ENCODE measurements at regions not wholly inside any gene's neighbourhood (a gene's known extent, or its start where the extent isn't known, plus 50 kb on each side); places are given as distances from the start of the nearest gene placed in this dataset.
A peak's percentile ranks its signal among the peaks of the same experiment; 100 is the strongest.
"Not testable (repeated sequence)": the region's sequence is repeated elsewhere in the genome, so short reads cannot be mapped to it uniquely, and the experiment has no call there.

DNA sequence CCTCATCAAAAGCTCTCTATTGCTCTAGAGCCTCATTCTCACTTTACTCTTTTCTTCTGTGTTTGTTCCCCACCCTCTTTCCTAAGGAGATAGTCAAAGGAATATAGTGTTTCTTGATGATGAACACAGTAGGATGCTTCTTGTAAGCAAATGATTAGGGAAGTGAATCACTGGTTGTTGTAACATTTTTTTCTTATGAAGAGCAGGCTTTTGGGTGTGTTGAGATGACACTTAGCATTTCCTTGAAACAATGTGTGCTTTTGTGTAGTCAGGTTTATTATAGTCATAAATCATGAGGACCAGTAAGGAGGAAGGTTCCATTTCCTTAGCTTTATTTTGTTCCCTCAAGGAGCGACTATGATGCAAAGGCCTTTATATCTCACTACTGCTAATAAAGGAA, 1991.3 kb upstream of the C9orf72 start:
- DNase-seq = no peak

DNA sequence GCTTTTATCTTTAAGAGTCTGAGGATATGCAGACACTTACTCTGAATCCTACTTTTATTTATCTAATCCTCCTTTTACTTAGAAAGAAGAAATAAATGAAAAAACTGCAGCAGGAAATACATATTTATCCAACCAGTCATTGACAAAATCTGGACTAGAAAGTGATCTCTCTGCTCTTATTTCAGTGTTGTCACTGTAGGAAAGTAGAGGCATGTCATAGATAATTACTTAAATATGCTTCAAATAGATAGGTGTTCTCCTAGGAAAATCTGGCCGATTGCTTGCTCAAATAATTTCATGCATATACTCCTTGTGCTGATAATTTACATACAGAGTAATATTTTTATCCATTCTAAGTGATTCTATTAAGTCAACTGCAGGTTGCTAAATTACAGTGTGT, 2001.9 kb upstream of the C9orf72 start:
- no peak for DNase-seq

- no peak for DNase-seq
These were observed 2015.1 kb upstream of the C9orf72 start for GRCh38 chr9:29588361-29588760.

DNA sequence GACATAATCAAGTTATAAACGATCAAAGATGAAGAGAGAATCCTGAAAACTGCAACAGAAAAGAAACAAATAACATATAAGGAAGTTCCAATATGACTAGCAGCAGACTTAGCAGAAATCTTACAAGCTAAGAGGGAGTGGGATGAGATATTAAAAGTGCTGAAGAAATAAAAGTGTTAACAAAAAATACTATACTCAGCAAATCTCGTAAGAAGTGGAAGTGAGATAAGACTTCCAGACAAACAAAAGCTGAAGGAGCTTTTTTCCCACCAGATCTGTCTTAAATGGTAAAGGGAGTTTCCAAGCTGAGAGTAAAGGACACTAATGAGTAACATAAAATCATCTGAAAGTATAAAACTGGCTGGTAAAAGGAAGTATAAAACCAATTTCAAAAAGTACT, 2036.0 kb upstream of the C9orf72 start:
- no peak for DNase-seq

GRCh38 chr9:29613773-29614172, 2040.5 kb upstream of the C9orf72 start:
- DNase-seq = no peak

GRCh38 chr9:29616844-29617243, 2043.6 kb upstream of the C9orf72 start:
- DNase-seq = no peak

GRCh38 chr9:29625292-29625731, 2052.0 kb upstream of the C9orf72 start:
- DNase-seq = no peak

- no peak for DNase-seq
These were observed 2052.7 kb upstream of the C9orf72 start for GRCh38 chr9:29625931-29626330.

DNA sequence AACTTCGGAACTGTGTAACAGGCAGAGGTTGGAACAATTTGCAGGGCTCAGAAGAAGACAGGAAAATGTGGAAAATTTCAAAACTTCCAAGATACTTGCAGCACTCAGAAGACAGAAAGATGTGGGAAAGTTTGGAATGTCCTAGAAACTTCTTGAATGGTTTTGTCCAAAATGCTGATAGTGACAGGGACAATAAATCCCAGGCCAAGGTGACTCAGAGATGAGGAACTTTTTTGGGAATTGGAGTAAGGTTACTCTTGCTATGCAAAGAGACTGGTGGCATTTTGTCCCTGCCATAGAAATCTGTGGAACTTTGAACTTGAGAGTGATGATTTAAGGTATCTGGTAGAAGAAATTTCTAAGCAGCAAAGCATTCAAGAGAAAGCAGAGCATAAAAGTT, 2055.6 kb upstream of the C9orf72 start:
- DNase-seq = not testable (repeated sequence)

GRCh38 chr9:29637471-29638237, 2064.4 kb upstream of the C9orf72 start:
- no peak for DNase-seq

GRCh38 chr9:29640507-29640906, 2067.2 kb upstream of the C9orf72 start:
- no peak for DNase-seq

GRCh38 chr9:29644514-29644913, 2071.2 kb upstream of the C9orf72 start:
- no peak for DNase-seq

GRCh38 chr9:29647451-29647850, 2074.2 kb upstream of the C9orf72 start:
- DNase-seq = no peak

DNA sequence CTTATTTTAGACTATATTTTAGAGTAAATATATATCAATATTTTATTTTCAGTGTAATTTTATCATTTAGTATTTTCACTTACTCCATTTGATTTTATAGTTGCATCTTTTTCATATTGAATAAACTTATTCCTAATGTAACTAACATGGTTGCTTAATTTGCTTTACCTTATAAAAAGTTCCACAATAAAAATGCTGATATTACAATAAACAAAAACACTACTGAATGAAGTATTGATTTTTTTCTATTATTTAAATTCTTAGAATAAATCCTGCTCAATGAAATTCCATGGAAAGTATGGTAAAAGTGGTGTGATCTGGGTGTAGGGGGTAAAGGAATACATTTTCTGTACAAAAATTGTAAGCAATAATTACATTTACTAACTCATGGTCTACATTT, 2074.9 kb upstream of the C9orf72 start:
- no peak for DNase-seq

- peak; percentile 29 for DNase-seq
These were observed 2075.3 kb upstream of the C9orf72 start for GRCh38 chr9:29648601-29649000.

DNA sequence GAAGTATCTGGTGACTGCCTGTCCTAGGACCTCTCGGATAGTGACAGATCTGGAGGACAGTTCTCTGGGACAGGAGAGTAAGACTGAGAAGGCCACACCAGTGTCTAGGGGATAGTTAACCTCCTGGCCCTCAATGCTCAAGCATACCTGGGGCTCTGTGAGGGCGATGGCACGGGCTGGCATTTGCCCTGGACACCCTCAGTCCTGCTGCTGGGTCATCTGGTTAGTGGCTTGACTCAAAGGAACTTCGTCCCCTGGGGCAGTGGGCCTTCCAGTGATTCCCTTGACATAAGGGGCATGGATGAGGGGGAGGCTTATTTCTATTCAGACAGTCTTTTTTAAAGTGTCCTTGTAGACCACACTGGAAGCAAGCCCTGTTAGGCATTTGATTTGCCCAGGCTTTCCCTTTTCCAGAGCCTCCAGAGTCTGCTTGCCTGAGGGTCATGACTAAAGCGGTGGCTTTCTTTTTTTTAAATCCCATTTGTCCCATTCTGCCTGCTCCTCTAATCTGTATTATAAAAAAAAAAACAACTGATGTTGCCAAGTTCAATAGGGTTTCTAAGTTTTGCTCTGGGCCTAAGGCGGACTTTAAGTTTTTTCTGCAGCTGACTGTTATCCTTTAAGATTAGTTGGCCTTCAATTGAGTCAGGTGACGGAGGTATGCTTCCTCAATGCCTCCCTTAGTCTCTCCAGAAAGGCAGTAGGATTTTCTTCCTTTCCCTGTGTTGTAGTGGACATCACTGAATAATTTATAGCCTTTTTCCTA, 2083.5 kb upstream of the C9orf72 start:
- DNase-seq = no peak

GRCh38 chr9:29657821-29658220, 2084.5 kb upstream of the C9orf72 start:
- DNase-seq = no peak

- DNase-seq = no peak
These were observed 2085.7 kb upstream of the C9orf72 start for GRCh38 chr9:29659014-29659413.

- DNase-seq = no peak
These were observed 2086.5 kb upstream of the C9orf72 start for GRCh38 chr9:29659736-29660135.

DNA sequence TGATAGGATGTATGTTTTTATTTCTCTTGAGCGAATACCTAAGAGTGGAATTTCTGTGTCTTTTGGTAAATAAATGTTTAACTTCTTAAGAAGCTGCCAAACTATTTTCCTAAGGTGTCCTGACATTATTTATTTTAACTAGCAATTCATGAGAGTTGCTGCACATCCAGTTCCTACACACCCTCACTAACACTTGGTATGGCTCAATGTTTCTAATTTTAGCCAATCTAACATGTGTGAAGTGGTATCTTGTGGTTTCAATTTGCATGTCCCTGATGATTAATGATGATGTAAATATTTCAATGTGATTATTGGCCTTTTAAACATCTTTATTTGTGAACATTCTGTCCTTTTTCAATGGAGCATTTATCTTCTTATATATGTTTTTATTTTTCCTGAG, 2095.5 kb upstream of the C9orf72 start:
- no peak for DNase-seq

DNA sequence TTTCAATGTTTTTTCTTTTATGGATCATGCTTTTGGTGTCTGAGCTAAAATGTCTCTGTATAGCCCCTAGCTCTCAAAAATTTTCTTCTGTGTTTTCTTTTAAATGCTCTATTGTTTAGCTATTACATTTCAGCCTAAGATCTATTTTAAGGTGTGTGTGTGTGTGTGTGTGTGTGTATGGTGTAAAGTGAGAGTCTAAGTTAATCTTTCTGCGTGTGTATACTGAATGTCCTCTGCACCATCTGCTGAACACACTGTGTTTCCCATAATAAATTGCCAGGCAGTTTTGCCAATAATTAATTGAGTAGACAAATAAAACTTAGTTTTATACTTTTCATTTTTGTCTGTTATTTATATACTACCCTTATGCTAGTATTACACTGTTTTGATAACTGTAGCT, 2096.3 kb upstream of the C9orf72 start:
- no peak for DNase-seq

GRCh38 chr9:29685531-29685930, 2112.2 kb upstream of the C9orf72 start:
- no peak for DNase-seq

DNA sequence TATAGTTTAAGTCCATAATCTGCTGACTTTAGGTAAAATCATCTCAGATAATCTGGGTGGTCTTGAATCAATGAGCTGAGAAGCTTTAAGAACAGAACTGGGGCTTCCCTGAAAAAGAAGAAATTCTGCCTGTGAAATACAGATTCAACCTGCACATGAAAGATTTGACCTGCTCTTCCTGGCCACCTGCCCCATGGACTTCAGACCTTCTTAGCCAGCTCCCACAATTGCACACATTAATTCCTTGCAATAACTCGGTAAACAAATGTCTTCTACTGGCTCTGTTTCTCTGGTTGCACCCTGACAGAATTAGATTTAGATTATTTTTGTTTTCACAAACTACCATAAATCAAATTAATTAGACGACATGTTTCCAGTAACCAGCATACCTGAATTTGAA, 2117.9 kb upstream of the C9orf72 start:
- DNase-seq = no peak

Data from muscle of arm (tissue), 1 donor.